Liver (tissue), 3 donors: ENCODE measurements at regions not wholly inside any gene's neighbourhood (a gene's known extent, or its start where the extent isn't known, plus 50 kb on each side); places are given as distances from the start of the nearest gene placed in this dataset.

Source experiments
- EGR1 ChIP-seq, 2 donors: IDR thresholded peaks; 2 replicates each; pipeline ENCODE4 v1.6.1; 2016 to 2018; ENCODE audit warnings: antibody characterized with exemption in 2 of 2, low read depth in 2 of 2
- FOXA1 ChIP-seq: IDR thresholded peaks from 2 replicates; pipeline ENCODE4 v1.6.1; 2016; ENCODE audit warnings: antibody characterized with exemption
- GABPA ChIP-seq, 2 donors: IDR thresholded peaks in 1 of 2; conservative IDR thresholded peaks in 1 of 2; 2 replicates each; pipeline ENCODE4 v1.6.1; 2016; ENCODE audit warnings: antibody characterized with exemption in 2 of 2, mild to moderate bottlenecking in 1 of 2, moderate library complexity in 1 of 2
- JUND ChIP-seq, 2 donors: IDR thresholded peaks; 2 replicates each; pipeline ENCODE4 v1.6.1; 2016; ENCODE audit warnings: antibody characterized with exemption in 2 of 2
- TAF1 ChIP-seq: conservative IDR thresholded peaks from 2 replicates; pipeline ENCODE4 v1.6.1; 2016; ENCODE audit warnings: antibody characterized with exemption, mild to moderate bottlenecking
- TF ChIP-seq, protein P1 (sequence below): fragments of 150-350 bp; IDR thresholded peaks from 2 replicates; pipeline ENCODE4 v1.5.1; 2017; ENCODE audit warnings: improper control_type of control experiment, low read depth, low read length; ENCODE audit not compliant: missing input control
- TF ChIP-seq, protein P2 (sequence below): IDR thresholded peaks from 2 replicates; pipeline ENCODE4 v1.6.1; 2016; ENCODE audit warnings: antibody characterized with exemption, mild to moderate bottlenecking
- TF ChIP-seq, protein P3 (sequence below): IDR thresholded peaks from 2 replicates; pipeline ENCODE4 v1.6.1; 2016; ENCODE audit warnings: antibody characterized with exemption
- donor health status: healthy.
- donor health status: healthy.

DNA sequence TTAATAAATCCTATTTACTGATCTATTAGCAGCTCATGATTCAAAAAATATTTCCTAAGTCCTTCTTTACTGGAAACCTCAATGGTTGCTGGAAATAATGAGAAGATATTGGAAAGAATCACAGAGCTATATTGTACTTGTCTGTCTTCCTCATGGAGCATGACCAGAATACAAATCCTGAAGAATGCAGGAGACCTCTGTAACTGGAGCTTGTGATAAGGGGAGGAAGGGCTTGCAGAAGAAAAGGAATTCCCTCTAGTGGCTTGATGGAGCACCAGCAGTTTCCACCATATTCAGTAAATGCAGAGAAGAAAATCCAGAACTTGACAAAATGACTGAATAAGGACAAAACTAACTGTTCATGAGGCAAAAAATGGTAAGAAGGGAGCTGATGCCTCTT, 1333.1 kb downstream of the EFNB2 start:
- TF ChIP-seq, protein P1, sequence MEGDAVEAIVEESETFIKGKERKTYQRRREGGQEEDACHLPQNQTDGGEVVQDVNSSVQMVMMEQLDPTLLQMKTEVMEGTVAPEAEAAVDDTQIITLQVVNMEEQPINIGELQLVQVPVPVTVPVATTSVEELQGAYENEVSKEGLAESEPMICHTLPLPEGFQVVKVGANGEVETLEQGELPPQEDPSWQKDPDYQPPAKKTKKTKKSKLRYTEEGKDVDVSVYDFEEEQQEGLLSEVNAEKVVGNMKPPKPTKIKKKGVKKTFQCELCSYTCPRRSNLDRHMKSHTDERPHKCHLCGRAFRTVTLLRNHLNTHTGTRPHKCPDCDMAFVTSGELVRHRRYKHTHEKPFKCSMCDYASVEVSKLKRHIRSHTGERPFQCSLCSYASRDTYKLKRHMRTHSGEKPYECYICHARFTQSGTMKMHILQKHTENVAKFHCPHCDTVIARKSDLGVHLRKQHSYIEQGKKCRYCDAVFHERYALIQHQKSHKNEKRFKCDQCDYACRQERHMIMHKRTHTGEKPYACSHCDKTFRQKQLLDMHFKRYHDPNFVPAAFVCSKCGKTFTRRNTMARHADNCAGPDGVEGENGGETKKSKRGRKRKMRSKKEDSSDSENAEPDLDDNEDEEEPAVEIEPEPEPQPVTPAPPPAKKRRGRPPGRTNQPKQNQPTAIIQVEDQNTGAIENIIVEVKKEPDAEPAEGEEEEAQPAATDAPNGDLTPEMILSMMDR: peak; percentile 47
- TF ChIP-seq FOXA1 (no peak), GABPA (IDR thresholded peaks at IDR 0.05 in 1 of 2, conservative IDR thresholded peaks at IDR 0.05 in 1 of 2) (no peak), EGR1 (IDR thresholded peaks at IDR 0.05; ENCODE audit: low read depth in 2 of 2) (no peak), TAF1 (no peak), JUND (IDR thresholded peaks at IDR 0.05) (no peak)
- TF ChIP-seq, protein P2, sequence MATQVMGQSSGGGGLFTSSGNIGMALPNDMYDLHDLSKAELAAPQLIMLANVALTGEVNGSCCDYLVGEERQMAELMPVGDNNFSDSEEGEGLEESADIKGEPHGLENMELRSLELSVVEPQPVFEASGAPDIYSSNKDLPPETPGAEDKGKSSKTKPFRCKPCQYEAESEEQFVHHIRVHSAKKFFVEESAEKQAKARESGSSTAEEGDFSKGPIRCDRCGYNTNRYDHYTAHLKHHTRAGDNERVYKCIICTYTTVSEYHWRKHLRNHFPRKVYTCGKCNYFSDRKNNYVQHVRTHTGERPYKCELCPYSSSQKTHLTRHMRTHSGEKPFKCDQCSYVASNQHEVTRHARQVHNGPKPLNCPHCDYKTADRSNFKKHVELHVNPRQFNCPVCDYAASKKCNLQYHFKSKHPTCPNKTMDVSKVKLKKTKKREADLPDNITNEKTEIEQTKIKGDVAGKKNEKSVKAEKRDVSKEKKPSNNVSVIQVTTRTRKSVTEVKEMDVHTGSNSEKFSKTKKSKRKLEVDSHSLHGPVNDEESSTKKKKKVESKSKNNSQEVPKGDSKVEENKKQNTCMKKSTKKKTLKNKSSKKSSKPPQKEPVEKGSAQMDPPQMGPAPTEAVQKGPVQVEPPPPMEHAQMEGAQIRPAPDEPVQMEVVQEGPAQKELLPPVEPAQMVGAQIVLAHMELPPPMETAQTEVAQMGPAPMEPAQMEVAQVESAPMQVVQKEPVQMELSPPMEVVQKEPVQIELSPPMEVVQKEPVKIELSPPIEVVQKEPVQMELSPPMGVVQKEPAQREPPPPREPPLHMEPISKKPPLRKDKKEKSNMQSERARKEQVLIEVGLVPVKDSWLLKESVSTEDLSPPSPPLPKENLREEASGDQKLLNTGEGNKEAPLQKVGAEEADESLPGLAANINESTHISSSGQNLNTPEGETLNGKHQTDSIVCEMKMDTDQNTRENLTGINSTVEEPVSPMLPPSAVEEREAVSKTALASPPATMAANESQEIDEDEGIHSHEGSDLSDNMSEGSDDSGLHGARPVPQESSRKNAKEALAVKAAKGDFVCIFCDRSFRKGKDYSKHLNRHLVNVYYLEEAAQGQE: no peak
- TF ChIP-seq, protein P3, sequence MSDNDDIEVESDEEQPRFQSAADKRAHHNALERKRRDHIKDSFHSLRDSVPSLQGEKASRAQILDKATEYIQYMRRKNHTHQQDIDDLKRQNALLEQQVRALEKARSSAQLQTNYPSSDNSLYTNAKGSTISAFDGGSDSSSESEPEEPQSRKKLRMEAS: no peak
